ENCODE measurements at regions not wholly inside any gene's neighbourhood (a gene's known extent, or its start where the extent isn't known, plus 50 kb on each side); places are given as distances from the start of the nearest gene placed in this dataset.

GRCh38 chr2:89848114-89848513 lies 1156.6 kb downstream of the RPIA start:
- no peak for TF ChIP-seq CTCF (IDR thresholded peaks at IDR 0.05)
- TF ChIP-seq EZH2 (IDR thresholded peaks at IDR 0.05), result no peak
